OCI-LY1 (cell line): ENCODE measurements at regions not wholly inside any gene's neighbourhood (a gene's known extent, or its start where the extent isn't known, plus 50 kb on each side); places are given as distances from the start of the nearest gene placed in this dataset.

Source experiments
- H2AFZ ChIP-seq: fragments of 200-600 bp; sonication (generic), shearing (Covaris generic); 2 replicates; pipeline ENCODE4 v1.6.0; 2014; ENCODE audit warnings: antibody characterized with exemption, mild to moderate bottlenecking, low read length
- H3F3A ChIP-seq: fragments of 200-600 bp; sonication (generic), shearing (Covaris generic); 2 replicates; pipeline ENCODE4 v1.6.0; 2014; ENCODE audit warnings: mild to moderate bottlenecking, antibody characterized with exemption, low read length, moderate library complexity; ENCODE audit not compliant: insufficient read depth
- H3K27ac ChIP-seq: fragments of 200-600 bp; sonication (generic); 2 replicates; pipeline ENCODE4 v1.5.1; 2014; ENCODE audit warnings: low read length, mixed run types, mild to moderate bottlenecking, low read depth; ENCODE audit not compliant: poor library complexity, severe bottlenecking
- H3K27me3 ChIP-seq: fragments of 200-600 bp; sonication (generic); 2 replicates; pipeline ENCODE4 v1.6.0; 2014; ENCODE audit warnings: antibody characterized with exemption, mild to moderate bottlenecking, low read length, moderate library complexity; ENCODE audit not compliant: insufficient read depth
- H3K36me3 ChIP-seq: fragments of 200-600 bp; sonication (generic); 2 replicates; pipeline ENCODE4 v1.6.1; 2014; ENCODE audit warnings: mild to moderate bottlenecking, antibody characterized with exemption, low read length, moderate library complexity, mixed read lengths; ENCODE audit not compliant: insufficient read depth
- H3K4me1 ChIP-seq: fragments of 200-600 bp; sonication (generic); 2 replicates; pipeline ENCODE4 v1.5.1; 2014; ENCODE audit warnings: mild to moderate bottlenecking, low read length, moderate library complexity; ENCODE audit not compliant: insufficient read depth, severe bottlenecking
- H3K4me2 ChIP-seq: fragments of 200-600 bp; sonication (generic), shearing (Covaris generic); 2 replicates; pipeline ENCODE4 v1.6.1; 2014; ENCODE audit warnings: low read length
- H3K4me3 ChIP-seq: fragments of 200-600 bp; sonication (generic); 2 replicates; pipeline ENCODE4 v1.5.1; 2014; ENCODE audit warnings: low read length, low read depth, mild to moderate bottlenecking, mixed read lengths; ENCODE audit not compliant: poor library complexity, severe bottlenecking
- H3K79me2 ChIP-seq: fragments of 200-600 bp; shearing (Covaris generic); 2 replicates; pipeline ENCODE4 v1.6.1; 2016; ENCODE audit warnings: mixed run types, low read length, mixed read lengths; ENCODE audit not compliant: insufficient read depth
- H3K9ac ChIP-seq: fragments of 200-600 bp; sonication (generic), shearing (Covaris generic); 2 replicates; pipeline ENCODE4 v1.6.1; 2014; ENCODE audit warnings: mild to moderate bottlenecking, low read length, mixed read lengths
- H3K9me2 ChIP-seq: fragments of 200-600 bp; sonication (generic), shearing (Covaris generic); 2 replicates; pipeline ENCODE4 v1.6.1; 2014; ENCODE audit warnings: low read depth, mild to moderate bottlenecking, low read length, mixed read lengths
- H3K9me3 ChIP-seq: fragments of 200-600 bp; shearing (Covaris generic); 2 replicates; pipeline ENCODE4 v1.6.1; 2014; ENCODE audit warnings: low read length, mixed read lengths
- H4K20me1 ChIP-seq: fragments of 200-600 bp; sonication (generic), shearing (Covaris generic); 2 replicates; pipeline ENCODE4 v1.6.0; 2016; ENCODE audit warnings: mild to moderate bottlenecking, low read length; ENCODE audit not compliant: insufficient read depth
- CTCF ChIP-seq: fragments of 200-600 bp; sonication (generic), shearing (Covaris generic); IDR thresholded peaks from 2 replicates; pipeline ENCODE4 v1.5.1; 2017; ENCODE audit warnings: mild to moderate bottlenecking, antibody characterized with exemption, low read length, moderate library complexity, mixed read lengths
- EZH2 ChIP-seq: fragments of 200-600 bp; sonication (generic), shearing (Covaris generic); IDR thresholded peaks from 2 replicates; pipeline ENCODE4 v1.8.0; 2017; ENCODE audit warnings: borderline replicate concordance, mixed run types, mild to moderate bottlenecking, antibody characterized with exemption, low read length, moderate library complexity, mixed read lengths

GRCh38 chr2:421406-421805 lies 133.5 kb upstream of the ALKAL2 start:
- Histone ChIP-seq H3K36me3 (no peaks in the 10 kb centered on the region), H3K4me3 (no peak overlapping the region), H3K9me3 (no peaks in the 10 kb centered on the region), H3K79me2 (no peaks in the 10 kb centered on the region), H3F3A (no peaks in the 10 kb centered on the region), H3K27me3 (no peaks in the 10 kb centered on the region), H3K4me2 (no peak overlapping the region), H3K9me2 (no peaks in the 10 kb centered on the region), H4K20me1 (no peaks in the 10 kb centered on the region), H2AFZ (no peak overlapping the region), H3K4me1 (no peaks in the 10 kb centered on the region), H3K27ac (no peak overlapping the region), H3K9ac (no peak overlapping the region)
- no peak for TF ChIP-seq CTCF
- TF ChIP-seq EZH2 = no peak

GRCh38 chr2:419687-420317 lies 131.9 kb upstream of the ALKAL2 start:
- Histone ChIP-seq H3F3A (no peaks in the 10 kb centered on the region), H3K4me2 (no peak overlapping the region), H3K4me3 (no peak overlapping the region), H3K27me3 (no peaks in the 10 kb centered on the region), H3K4me1 (no peaks in the 10 kb centered on the region), H3K36me3 (no peaks in the 10 kb centered on the region), H2AFZ (no peak overlapping the region), H3K27ac (no peak overlapping the region), H3K9me3 (no peaks in the 10 kb centered on the region), H3K9ac (no peak overlapping the region), H4K20me1 (no peaks in the 10 kb centered on the region), H3K79me2 (no peaks in the 10 kb centered on the region), H3K9me2 (no peaks in the 10 kb centered on the region)
- TF ChIP-seq CTCF (no peak), EZH2 (no peak)

GRCh38 chr2:417662-418061 lies 129.8 kb upstream of the ALKAL2 start:
- no peaks in the 10 kb centered on the region for H4K20me1 ChIP-seq
- no peak overlapping the region for H3K4me2 ChIP-seq
- no peak overlapping the region for H3K4me3 ChIP-seq
- no peaks in the 10 kb centered on the region for H3K9me2 ChIP-seq
- TF ChIP-seq CTCF (no peak), EZH2 (no peak)
- no peaks in the 10 kb centered on the region for H3K36me3 ChIP-seq
- H3K79me2 ChIP-seq = no peaks in the 10 kb centered on the region
- H3K4me1 ChIP-seq = no peaks in the 10 kb centered on the region
- no peaks in the 10 kb centered on the region for H3K27me3 ChIP-seq
- H2AFZ ChIP-seq = no peak overlapping the region
- H3K9me3 ChIP-seq = no peaks in the 10 kb centered on the region
- H3K9ac ChIP-seq = no peak overlapping the region
- H3F3A ChIP-seq = no peaks in the 10 kb centered on the region
- no peak overlapping the region for H3K27ac ChIP-seq
